ENCODE measurements at regions not wholly inside any gene's neighbourhood (a gene's known extent, or its start where the extent isn't known, plus 50 kb on each side); places are given as distances from the start of the nearest gene placed in this dataset.

DNA sequence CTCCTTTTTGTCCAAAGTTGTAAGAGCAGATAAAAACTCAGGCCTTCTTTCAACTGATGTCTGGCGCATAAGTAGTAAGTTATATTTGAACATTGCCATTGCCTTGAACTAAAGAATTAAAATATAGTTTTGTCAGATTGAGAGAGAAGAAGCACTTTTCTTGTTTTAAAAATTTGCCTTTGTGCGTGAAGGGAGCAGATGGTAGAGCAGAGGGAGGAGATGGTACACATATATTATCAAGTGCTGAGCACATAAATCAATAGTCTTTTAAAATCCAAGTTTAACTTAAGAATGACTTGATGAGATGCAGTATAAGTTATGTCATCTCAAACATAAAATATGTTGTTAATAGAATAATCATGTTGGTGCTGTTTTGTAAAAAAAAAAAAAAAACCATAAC is 504.6 kb upstream of the KLHL1 start:
- TF ChIP-seq, protein P1, sequence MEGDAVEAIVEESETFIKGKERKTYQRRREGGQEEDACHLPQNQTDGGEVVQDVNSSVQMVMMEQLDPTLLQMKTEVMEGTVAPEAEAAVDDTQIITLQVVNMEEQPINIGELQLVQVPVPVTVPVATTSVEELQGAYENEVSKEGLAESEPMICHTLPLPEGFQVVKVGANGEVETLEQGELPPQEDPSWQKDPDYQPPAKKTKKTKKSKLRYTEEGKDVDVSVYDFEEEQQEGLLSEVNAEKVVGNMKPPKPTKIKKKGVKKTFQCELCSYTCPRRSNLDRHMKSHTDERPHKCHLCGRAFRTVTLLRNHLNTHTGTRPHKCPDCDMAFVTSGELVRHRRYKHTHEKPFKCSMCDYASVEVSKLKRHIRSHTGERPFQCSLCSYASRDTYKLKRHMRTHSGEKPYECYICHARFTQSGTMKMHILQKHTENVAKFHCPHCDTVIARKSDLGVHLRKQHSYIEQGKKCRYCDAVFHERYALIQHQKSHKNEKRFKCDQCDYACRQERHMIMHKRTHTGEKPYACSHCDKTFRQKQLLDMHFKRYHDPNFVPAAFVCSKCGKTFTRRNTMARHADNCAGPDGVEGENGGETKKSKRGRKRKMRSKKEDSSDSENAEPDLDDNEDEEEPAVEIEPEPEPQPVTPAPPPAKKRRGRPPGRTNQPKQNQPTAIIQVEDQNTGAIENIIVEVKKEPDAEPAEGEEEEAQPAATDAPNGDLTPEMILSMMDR (IDR thresholded peaks at IDR 0.05; ENCODE audit: borderline replicate concordance, extremely low read depth, low read length, poor library complexity, severe bottlenecking) = no peak
- TF ChIP-seq EZH2 (IDR thresholded peaks at IDR 0.05; ENCODE audit: borderline replicate concordance, low read depth, low read length, severe bottlenecking) = no peak

All from DND-41 (cell line).